ENCODE measurements at regions not wholly inside any gene's neighbourhood (a gene's known extent, or its start where the extent isn't known, plus 50 kb on each side); places are given as distances from the start of the nearest gene placed in this dataset.

GRCh38 chrX:20789103-20789502 is 522.4 kb upstream of the RPS6KA3 start:
- Histone ChIP-seq H3K4me3 (ENCODE audit: low read length, poor library complexity, severe bottlenecking) (no peak overlapping the region), H3K79me2 (ENCODE audit: insufficient read depth, low read length) (no peaks in the 10 kb centered on the region), H3K36me3 (ENCODE audit: insufficient read depth, low read length) (no peaks in the 10 kb centered on the region), H3K9ac (ENCODE audit: low read depth, low read length, poor library complexity, severe bottlenecking) (no peak overlapping the region), H3K9me3 (ENCODE audit: insufficient read depth, low read depth, low read length) (no peaks in the 10 kb centered on the region), H4K20me1 (ENCODE audit: insufficient read depth, low read length, poor library complexity, severe bottlenecking) (no peaks in the 10 kb centered on the region), H2AFZ (ENCODE audit: low read length) (no peak overlapping the region), H3K4me1 (ENCODE audit: insufficient read depth, low read length, poor library complexity, severe bottlenecking) (no peaks in the 10 kb centered on the region), H3F3A (ENCODE audit: low read depth) (no peaks in the 10 kb centered on the region), H3K27me3 (ENCODE audit: insufficient read depth, low read length, poor library complexity, severe bottlenecking) (no peaks in the 10 kb centered on the region), H3K9me2 (replicated peaks; ENCODE audit: low read depth, low read length) (no peaks in the 10 kb centered on the region), H3K4me2 (ENCODE audit: low read depth, low read length, poor library complexity, severe bottlenecking) (no peak overlapping the region)
- no peak for TF ChIP-seq EZH2phosphoT487 (IDR thresholded peaks at IDR 0.05; ENCODE audit: borderline replicate concordance)
- TF ChIP-seq, protein P1, sequence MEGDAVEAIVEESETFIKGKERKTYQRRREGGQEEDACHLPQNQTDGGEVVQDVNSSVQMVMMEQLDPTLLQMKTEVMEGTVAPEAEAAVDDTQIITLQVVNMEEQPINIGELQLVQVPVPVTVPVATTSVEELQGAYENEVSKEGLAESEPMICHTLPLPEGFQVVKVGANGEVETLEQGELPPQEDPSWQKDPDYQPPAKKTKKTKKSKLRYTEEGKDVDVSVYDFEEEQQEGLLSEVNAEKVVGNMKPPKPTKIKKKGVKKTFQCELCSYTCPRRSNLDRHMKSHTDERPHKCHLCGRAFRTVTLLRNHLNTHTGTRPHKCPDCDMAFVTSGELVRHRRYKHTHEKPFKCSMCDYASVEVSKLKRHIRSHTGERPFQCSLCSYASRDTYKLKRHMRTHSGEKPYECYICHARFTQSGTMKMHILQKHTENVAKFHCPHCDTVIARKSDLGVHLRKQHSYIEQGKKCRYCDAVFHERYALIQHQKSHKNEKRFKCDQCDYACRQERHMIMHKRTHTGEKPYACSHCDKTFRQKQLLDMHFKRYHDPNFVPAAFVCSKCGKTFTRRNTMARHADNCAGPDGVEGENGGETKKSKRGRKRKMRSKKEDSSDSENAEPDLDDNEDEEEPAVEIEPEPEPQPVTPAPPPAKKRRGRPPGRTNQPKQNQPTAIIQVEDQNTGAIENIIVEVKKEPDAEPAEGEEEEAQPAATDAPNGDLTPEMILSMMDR (conservative IDR thresholded peaks at IDR 0.05; ENCODE audit: low read length): no peak

DNA sequence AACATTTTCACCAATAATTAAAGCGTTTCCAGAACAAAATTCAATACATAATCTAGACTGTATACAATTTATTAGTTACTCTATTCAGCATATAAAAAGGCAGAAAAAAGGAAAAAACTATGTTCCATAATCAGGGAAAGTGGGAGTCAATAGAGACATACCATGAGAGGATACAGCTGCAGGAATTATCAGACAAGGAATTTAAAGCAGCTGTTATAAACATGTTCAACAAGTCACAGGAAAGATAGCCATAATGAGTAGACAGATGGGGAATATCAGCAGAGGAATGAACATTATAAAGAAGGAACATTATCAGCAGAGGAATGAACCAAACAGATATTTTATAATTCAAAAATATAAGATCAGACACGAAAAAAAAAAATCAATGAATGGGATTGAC is 500.6 kb upstream of the RPS6KA3 start:
- Histone ChIP-seq H3K4me2 (ENCODE audit: low read depth, low read length, poor library complexity, severe bottlenecking) (no peak overlapping the region), H3K9ac (ENCODE audit: low read depth, low read length, poor library complexity, severe bottlenecking) (no peak overlapping the region), H2AFZ (ENCODE audit: low read length) (no peak overlapping the region), H3K27me3 (ENCODE audit: insufficient read depth, low read length, poor library complexity, severe bottlenecking) (no peaks in the 10 kb centered on the region), H3K79me2 (ENCODE audit: insufficient read depth, low read length) (no peaks in the 10 kb centered on the region), H3K4me1 (ENCODE audit: insufficient read depth, low read length, poor library complexity, severe bottlenecking) (no peaks in the 10 kb centered on the region), H3F3A (ENCODE audit: low read depth) (no peaks in the 10 kb centered on the region), H3K36me3 (ENCODE audit: insufficient read depth, low read length) (no peaks in the 10 kb centered on the region), H3K9me2 (replicated peaks; ENCODE audit: low read depth, low read length) (no peaks in the 10 kb centered on the region), H3K4me3 (ENCODE audit: low read length, poor library complexity, severe bottlenecking) (no peak overlapping the region), H4K20me1 (ENCODE audit: insufficient read depth, low read length, poor library complexity, severe bottlenecking) (no peaks in the 10 kb centered on the region), H3K9me3 (ENCODE audit: insufficient read depth, low read depth, low read length) (no peaks in the 10 kb centered on the region)
- TF ChIP-seq, protein P1 (conservative IDR thresholded peaks at IDR 0.05; ENCODE audit: low read length): no peak
- TF ChIP-seq EZH2phosphoT487 (IDR thresholded peaks at IDR 0.05; ENCODE audit: borderline replicate concordance): no peak

DNA sequence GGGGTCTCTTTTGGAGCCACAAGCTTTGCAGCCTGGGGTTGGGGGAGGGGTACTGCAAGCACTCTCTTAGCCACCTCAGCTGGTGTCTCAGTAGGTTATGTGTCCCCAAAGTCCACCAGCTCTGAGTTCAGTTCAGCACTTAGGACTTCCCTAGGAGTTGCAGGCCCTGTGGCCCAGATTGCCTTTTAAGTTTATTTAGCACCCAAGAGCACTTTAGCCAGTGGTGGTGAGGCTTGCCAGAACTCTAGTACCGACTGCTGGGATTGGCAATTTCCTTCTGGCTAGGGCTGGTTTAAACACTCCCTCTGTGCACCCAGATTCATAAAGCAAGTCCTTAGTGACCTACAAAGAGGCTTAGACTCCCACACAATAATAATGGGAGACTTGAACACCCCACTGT is 489.9 kb upstream of the RPS6KA3 start:
- Histone ChIP-seq H3K9me2 (replicated peaks; ENCODE audit: low read depth, low read length) (no peaks in the 10 kb centered on the region), H4K20me1 (ENCODE audit: insufficient read depth, low read length, poor library complexity, severe bottlenecking) (no peaks in the 10 kb centered on the region), H2AFZ (ENCODE audit: low read length) (no peak overlapping the region), H3F3A (ENCODE audit: low read depth) (no peaks in the 10 kb centered on the region), H3K36me3 (ENCODE audit: insufficient read depth, low read length) (no peaks in the 10 kb centered on the region), H3K9me3 (ENCODE audit: insufficient read depth, low read depth, low read length) (no peaks in the 10 kb centered on the region), H3K79me2 (ENCODE audit: insufficient read depth, low read length) (no peaks in the 10 kb centered on the region), H3K4me2 (ENCODE audit: low read depth, low read length, poor library complexity, severe bottlenecking) (no peak overlapping the region), H3K4me1 (ENCODE audit: insufficient read depth, low read length, poor library complexity, severe bottlenecking) (no peaks in the 10 kb centered on the region), H3K27me3 (ENCODE audit: insufficient read depth, low read length, poor library complexity, severe bottlenecking) (no peaks in the 10 kb centered on the region), H3K9ac (ENCODE audit: low read depth, low read length, poor library complexity, severe bottlenecking) (no peak overlapping the region), H3K4me3 (ENCODE audit: low read length, poor library complexity, severe bottlenecking) (no peak overlapping the region)
- TF ChIP-seq, protein P1 (conservative IDR thresholded peaks at IDR 0.05; ENCODE audit: low read length): no peak
- TF ChIP-seq EZH2phosphoT487 (IDR thresholded peaks at IDR 0.05; ENCODE audit: borderline replicate concordance): no peak
